ENCODE measurements at regions not wholly inside any gene's neighbourhood (a gene's known extent, or its start where the extent isn't known, plus 50 kb on each side); places are given as distances from the start of the nearest gene placed in this dataset.

DNA sequence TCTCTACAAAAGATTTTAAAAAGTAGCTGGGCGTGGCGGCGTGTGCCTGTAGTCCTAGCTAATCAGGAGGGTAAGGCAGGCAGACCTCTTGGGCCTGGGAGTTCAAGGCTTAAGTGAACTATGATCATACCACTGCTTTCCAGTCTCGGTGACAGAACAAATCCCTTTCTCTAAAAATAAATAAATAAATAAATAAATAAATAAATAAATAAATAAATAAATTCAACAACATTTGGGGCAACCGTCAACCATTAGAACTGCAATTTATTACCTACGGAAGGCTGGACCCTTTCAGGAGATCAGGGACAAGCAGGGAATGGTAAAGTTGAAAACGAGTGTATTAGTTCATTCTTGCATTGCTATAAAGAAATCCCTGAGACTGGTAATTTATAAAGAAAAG is 136.2 kb upstream of the USP9X start:
- TF ChIP-seq ZBTB21 (CRISPR knock-in tag; IDR thresholded peaks at IDR 0.05; ENCODE audit: borderline replicate concordance) (no peak), ATF3 (CRISPR knock-in tag; conservative IDR thresholded peaks at IDR 0.05) (no peak), ELF4 (CRISPR knock-in tag; IDR thresholded peaks at IDR 0.05; ENCODE audit: low read depth) (no peak), ESRRA (CRISPR knock-in tag; IDR thresholded peaks at IDR 0.05; ENCODE audit: borderline replicate concordance) (no peak), ATF1 (CRISPR knock-in tag; IDR thresholded peaks at IDR 0.05) (no peak), TEAD4 (CRISPR knock-in tag; IDR thresholded peaks at IDR 0.05) (no peak), E2F1 (CRISPR knock-in tag; IDR thresholded peaks at IDR 0.05) (no peak), ZNF423 (CRISPR knock-in tag; IDR thresholded peaks at IDR 0.05) (no peak)
- TF ChIP-seq, protein P1, sequence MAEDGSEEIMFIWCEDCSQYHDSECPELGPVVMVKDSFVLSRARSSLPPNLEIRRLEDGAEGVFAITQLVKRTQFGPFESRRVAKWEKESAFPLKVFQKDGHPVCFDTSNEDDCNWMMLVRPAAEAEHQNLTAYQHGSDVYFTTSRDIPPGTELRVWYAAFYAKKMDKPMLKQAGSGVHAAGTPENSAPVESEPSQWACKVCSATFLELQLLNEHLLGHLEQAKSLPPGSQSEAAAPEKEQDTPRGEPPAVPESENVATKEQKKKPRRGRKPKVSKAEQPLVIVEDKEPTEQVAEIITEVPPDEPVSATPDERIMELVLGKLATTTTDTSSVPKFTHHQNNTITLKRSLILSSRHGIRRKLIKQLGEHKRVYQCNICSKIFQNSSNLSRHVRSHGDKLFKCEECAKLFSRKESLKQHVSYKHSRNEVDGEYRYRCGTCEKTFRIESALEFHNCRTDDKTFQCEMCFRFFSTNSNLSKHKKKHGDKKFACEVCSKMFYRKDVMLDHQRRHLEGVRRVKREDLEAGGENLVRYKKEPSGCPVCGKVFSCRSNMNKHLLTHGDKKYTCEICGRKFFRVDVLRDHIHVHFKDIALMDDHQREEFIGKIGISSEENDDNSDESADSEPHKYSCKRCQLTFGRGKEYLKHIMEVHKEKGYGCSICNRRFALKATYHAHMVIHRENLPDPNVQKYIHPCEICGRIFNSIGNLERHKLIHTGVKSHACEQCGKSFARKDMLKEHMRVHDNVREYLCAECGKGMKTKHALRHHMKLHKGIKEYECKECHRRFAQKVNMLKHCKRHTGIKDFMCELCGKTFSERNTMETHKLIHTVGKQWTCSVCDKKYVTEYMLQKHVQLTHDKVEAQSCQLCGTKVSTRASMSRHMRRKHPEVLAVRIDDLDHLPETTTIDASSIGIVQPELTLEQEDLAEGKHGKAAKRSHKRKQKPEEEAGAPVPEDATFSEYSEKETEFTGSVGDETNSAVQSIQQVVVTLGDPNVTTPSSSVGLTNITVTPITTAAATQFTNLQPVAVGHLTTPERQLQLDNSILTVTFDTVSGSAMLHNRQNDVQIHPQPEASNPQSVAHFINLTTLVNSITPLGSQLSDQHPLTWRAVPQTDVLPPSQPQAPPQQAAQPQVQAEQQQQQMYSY (CRISPR knock-in tag; IDR thresholded peaks at IDR 0.05) = no peak
- TF ChIP-seq, protein P2, sequence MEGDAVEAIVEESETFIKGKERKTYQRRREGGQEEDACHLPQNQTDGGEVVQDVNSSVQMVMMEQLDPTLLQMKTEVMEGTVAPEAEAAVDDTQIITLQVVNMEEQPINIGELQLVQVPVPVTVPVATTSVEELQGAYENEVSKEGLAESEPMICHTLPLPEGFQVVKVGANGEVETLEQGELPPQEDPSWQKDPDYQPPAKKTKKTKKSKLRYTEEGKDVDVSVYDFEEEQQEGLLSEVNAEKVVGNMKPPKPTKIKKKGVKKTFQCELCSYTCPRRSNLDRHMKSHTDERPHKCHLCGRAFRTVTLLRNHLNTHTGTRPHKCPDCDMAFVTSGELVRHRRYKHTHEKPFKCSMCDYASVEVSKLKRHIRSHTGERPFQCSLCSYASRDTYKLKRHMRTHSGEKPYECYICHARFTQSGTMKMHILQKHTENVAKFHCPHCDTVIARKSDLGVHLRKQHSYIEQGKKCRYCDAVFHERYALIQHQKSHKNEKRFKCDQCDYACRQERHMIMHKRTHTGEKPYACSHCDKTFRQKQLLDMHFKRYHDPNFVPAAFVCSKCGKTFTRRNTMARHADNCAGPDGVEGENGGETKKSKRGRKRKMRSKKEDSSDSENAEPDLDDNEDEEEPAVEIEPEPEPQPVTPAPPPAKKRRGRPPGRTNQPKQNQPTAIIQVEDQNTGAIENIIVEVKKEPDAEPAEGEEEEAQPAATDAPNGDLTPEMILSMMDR (IDR thresholded peaks at IDR 0.05) = no peak
- TF ChIP-seq, protein P3, sequence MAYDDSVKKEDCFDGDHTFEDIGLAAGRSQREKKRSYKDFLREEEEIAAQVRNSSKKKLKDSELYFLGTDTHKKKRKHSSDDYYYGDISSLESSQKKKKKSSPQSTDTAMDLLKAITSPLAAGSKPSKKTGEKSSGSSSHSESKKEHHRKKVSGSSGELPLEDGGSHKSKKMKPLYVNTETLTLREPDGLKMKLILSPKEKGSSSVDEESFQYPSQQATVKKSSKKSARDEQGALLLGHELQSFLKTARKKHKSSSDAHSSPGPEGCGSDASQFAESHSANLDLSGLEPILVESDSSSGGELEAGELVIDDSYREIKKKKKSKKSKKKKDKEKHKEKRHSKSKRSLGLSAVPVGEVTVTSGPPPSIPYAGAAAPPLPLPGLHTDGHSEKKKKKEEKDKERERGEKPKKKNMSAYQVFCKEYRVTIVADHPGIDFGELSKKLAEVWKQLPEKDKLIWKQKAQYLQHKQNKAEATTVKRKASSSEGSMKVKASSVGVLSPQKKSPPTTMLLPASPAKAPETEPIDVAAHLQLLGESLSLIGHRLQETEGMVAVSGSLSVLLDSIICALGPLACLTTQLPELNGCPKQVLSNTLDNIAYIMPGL (CRISPR knock-in tag; IDR thresholded peaks at IDR 0.05) = no peak
- TF ChIP-seq, protein P4, sequence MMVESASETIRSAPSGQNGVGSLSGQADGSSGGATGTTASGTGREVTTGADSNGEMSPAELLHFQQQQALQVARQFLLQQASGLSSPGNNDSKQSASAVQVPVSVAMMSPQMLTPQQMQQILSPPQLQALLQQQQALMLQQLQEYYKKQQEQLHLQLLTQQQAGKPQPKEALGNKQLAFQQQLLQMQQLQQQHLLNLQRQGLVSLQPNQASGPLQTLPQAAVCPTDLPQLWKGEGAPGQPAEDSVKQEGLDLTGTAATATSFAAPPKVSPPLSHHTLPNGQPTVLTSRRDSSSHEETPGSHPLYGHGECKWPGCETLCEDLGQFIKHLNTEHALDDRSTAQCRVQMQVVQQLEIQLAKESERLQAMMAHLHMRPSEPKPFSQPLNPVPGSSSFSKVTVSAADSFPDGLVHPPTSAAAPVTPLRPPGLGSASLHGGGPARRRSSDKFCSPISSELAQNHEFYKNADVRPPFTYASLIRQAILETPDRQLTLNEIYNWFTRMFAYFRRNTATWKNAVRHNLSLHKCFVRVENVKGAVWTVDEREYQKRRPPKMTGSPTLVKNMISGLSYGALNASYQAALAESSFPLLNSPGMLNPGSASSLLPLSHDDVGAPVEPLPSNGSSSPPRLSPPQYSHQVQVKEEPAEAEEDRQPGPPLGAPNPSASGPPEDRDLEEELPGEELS (CRISPR knock-in tag; IDR thresholded peaks at IDR 0.05) = no peak
- TF ChIP-seq, protein P5, sequence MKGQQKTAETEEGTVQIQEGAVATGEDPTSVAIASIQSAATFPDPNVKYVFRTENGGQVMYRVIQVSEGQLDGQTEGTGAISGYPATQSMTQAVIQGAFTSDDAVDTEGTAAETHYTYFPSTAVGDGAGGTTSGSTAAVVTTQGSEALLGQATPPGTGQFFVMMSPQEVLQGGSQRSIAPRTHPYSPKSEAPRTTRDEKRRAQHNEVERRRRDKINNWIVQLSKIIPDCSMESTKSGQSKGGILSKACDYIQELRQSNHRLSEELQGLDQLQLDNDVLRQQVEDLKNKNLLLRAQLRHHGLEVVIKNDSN (CRISPR knock-in tag; IDR thresholded peaks at IDR 0.05) = no peak
- TF ChIP-seq, protein P6, sequence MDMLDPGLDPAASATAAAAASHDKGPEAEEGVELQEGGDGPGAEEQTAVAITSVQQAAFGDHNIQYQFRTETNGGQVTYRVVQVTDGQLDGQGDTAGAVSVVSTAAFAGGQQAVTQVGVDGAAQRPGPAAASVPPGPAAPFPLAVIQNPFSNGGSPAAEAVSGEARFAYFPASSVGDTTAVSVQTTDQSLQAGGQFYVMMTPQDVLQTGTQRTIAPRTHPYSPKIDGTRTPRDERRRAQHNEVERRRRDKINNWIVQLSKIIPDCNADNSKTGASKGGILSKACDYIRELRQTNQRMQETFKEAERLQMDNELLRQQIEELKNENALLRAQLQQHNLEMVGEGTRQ (CRISPR knock-in tag; IDR thresholded peaks at IDR 0.05) = no peak
